Stimulated activated CD4-positive, alpha-beta T cell treated with anti-CD3 and anti-CD28 coated beads, Interleukin-15, amount 100 ng/mL, for 48 hours (primary cell): ENCODE measurements at regions not wholly inside any gene's neighbourhood (a gene's known extent, or its start where the extent isn't known, plus 50 kb on each side); places are given as distances from the start of the nearest gene placed in this dataset.

Experiments used
- DNase-seq, 2 donors: peaks; one replicate each; pipeline ENCODE4 v3.0.0-alpha.2; 2020; ENCODE audit warnings: low read depth in 2 of 2

DNA sequence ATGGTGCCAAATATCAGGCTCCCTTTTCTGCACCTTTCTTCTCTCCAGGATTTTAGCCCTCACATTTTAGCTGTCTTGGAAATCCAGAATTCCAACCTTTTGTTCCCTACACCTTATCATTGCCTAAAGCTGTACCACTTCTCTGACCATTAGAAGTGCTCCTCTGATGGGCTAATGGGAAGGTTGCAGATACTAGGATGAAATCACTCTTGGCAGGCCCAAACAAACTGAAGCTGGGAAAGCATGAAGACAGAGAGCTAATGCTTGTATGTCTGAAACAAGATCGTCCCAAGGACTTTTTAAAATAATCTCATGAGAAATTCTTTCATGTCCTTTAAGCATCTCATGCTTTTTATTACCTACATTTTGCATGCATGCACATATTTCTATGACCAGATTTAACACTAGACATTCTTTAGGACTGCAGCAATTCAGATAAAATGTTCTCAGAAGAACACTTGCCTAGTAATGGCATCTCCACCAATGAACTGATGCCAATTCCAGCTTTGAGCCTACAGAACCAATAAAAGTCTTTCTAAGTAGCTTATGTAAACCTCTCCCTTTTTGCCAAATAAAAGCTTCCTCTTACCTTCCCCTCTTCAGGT is 98.4 kb upstream of the OSR1 start:
- no peak for DNase-seq

DNA sequence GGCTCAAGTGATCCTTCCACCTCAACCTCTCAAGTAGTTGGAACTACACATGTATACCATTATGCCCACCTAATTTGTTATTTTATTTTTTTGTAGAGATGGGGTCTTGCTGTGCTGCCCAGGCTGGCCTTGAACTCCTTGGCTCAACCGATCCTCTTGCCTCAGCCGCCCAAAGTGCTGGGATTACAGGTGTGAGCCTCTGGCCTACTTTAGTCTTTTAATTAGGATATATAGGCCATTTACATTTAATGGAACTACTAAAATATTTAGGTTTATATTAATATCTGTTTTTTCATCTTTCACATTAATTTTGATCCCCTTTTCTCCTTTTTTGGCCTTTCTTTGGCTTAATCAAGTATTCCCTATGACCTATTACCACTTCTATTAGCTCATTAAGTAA is 95.7 kb upstream of the OSR1 start:
- DNase-seq: no peak

DNA sequence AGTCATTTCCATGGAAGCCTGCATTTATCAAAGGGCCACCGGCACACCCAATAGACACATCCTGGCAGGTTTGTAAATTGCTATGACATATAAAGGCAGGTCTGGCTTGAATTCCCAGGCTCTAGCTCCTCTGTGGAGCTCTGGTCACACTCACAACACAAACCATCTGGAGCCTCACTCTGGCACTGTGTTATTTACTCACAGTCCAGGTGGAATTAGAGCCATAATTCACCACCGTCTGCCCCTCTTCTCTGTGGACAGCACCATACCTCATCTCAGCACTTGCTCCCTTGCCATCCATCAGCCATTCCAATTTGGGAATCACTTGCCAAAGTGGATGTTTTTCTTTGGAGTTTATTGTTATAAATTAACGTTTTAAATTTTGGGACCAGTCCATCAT is 84.3 kb upstream of the OSR1 start:
- no peak for DNase-seq

DNA sequence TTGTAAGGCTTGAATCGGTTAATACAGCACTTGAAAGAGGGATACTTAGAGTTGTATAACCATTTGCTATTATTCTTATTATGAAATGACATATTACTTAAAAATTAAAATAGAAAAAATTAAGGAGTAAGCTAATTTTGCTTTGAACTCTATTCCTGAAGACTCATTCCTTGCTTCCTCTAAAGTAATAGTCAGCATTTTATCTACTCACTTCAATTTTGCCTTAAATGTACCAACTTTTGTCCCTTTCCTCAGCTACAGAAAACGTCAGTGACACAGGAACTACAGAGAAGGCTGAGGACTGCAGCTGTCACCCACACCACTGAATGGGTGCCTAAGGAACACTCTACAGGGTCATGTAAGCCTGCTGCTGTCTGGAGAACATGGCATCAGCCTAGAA is 80.7 kb upstream of the OSR1 start:
- no peak for DNase-seq

DNA sequence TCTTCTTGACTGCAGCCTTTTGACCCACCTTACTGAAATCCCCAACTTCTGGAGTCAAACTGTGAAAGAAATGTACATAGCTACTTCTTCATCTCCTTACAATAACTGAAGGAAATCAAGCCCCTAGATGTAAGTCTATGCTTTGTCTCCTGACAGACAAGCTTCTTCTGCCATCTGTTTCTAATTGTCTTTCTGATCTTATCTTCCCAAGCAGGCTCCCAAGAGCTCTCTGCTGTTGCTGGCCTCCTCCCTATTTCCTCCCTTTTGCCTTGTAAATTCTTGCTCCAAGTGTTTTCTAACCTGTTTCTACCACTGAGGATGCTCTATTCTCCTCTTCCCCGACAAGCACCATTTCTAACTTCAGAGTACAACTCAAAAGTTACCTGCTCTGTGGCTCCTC is 77.4 kb upstream of the OSR1 start:
- DNase-seq: no peak

DNA sequence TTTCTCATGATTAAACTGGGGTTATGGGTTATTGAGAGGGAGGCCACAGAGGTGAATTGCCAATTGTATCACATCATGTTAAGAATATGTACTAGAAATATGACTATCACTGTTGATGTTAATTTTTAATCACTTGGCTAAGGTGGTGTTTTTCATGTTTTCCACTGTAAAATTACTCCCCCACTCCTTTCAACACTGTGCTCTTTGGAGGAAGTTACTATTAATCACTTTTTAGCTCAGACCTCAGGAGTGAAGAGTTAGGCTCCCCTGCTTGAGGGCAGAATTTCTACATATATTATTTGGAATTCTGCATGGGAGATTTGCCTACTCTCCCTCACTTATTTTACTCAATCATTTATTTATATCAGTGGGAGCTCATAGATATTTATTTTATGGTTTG is 76.0 kb upstream of the OSR1 start:
- no peak for DNase-seq

DNA sequence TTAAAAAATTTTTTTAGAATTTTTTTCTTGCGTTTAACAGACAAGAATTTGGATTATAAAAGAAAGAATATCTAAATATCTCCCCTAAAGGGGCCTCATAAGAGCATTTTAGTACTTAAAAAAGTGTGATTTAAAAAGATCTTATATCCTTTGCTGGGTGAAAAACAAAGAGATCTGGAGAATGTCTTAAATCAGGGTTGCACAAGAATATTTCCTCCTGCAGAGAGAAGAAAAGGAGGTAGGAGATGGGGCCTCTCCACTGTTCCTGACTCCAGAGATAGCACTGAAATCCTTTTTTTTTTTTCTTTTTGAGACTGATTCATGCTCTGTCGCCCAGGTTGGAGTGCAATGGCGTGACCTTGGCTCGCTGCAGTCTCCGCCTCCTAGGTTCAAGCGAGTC is 68.5 kb upstream of the OSR1 start:
- DNase-seq: no peak

DNA sequence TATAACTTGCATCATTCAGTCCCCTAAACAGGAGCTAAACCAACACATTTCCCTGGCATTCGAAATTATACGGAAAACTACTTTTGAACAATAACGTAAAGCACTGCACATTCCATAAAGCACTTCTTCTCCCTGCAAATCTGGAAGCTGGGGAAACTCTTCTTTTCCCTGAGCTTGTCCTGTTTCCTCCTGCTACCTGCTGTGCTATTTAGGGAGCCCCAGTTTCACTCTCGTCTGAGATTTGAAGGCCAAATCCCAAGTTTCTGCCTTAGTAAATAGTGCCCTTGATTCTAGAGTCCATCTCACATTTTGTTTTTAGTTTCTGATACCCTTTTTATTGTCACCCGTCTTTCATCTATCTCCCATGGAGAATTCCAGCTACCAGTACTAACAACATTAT is 67.7 kb upstream of the OSR1 start:
- no peak for DNase-seq

DNA sequence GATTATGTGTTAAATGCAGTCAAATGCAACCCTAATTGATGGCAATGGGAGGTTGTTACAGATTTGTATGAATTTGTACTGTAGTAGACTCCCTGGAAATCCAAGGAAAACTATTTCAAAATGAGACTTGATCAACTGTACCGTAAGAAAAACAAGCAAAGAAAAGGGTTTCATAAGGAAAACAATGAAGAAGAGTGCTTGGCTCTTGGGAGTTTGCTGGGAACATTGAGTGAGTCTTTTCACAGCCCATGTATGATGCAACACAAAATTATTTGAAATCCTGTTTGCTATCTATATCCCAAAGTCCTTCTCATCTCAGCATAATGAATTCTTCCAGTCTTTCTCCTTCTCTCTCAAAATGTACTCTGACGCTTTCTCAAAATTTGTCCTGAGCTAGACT is 67.0 kb upstream of the OSR1 start:
- no peak for DNase-seq

DNA sequence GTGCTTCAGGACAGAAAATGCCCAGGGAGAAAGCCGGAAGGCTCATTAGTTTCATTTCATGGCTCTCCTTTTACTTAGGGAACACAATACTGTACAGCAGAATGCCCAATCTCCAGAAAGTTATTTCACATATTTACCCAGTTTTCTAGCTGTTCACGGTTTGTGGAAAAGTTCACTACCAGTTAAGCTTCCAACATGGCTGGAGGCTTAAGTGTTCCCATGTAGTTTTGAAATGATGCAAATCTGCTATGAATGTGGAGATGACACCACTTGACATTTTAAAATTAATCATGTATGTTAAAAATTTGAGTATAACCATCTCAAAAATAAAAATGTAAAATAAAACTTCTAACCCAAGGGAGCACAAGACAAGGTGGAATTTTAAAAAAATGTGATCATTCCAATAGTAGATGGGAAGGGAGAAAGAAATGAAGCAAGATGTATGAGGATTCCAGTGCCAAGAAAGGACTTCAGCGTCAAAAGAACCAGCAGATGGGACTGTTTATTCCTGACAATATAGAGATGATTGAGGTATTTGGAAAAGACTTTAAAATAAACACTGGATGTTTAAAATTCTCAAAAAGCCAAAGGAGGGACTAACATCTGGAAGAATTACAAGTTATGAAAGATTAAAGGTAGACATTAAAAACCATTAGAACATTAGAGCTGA is 60.9 kb upstream of the OSR1 start:
- no peak for DNase-seq

DNA sequence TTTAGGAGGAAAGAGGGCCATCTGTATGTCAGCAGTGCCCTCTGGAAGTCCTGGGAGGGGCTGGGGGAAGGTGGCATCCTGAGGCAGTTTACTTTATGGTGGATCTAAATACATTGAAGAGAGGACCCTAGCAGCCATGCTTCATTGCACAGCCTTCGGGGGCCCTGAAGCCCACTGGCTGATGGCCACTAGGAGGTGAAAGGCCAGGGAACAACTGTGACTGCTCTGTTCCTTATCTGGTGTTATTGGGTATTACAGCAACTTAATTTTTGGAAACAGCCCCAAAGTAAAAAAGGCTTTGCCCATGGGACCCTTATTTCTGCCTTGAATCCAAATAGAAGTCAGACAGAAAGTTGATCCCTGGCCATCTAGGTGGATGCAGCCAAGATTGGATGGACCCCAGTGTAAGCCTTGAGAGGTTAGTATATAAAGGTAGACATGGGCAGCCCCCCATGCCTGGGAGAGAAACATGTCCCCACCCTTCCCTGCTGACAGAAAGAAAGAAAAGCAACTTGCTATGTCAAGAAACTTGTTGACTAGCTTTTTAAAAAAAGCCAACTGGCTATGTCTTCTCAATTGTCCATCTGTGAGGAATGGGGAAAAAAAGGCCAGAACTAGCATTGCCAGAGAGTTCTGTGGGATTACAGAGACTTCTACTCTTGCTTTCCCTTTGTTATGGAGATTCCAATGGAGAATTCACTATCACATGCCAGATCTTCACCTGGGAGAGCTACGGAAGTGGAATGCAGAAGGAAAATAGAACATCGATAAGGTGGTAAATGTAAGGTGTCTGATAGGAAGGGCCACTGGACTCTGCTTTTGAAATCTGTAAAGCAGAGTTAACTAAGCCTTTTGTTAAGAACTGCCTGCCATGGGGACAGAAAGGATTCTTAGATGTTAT is 58.6 kb upstream of the OSR1 start:
- DNase-seq: no peak

DNA sequence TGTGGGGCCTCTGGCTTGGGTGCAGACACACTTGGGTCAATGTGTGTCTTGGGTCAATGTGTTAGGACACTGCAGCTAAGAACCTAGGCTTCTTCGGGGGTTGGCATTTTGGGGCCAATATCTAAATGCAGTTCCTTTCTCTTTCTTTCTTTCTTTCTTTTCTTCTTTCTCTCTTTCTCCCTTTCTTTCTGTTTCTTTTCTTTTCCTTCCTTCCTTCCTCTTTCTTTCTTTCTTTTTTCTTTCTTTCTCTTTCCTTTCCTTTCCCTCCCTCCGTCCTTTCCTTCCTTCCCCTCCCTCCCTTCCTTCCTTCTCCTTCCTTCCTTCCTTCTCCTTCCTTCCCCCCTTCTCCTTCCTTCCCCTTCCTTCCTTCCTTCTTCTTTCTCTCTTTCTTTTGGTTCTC is 57.7 kb upstream of the OSR1 start:
- no peak for DNase-seq

DNA sequence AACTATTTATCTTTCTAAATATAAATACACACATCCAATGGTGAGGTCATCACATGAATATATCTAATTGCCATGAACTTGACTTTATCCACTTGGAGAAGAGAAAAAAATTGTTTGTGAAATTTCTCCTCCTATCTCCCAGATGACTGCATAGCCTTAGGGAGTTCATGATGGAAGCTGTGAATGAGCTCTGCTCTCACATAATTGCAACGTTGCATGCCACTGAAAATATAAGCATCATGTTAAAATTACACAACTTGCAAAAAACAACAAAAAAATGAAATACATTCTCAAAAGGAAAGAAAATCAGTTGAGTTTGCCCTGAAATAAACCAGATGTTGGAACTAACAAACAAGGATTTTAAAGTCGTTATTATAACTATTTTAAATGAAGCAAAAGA is 50.6 kb upstream of the OSR1 start:
- DNase-seq: no peak

DNA sequence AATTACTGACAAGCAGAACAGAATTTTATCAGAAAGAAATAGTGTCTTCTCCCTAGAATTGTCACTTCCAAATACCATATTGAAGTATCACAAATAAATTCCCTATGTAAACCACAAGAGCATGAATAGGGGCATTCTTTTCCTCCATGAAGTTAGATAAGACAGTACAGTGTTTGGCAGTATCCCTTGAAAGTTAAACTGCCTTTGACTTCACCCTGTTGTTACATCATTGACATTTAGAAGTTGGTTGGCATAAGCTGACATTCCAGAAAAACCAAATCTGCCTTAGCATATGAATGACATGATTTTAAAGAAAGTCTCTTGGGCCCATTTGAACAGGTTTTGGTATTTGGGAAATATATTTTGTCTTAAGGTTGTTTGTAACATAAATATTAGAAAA is 50.2 kb upstream of the OSR1 start:
- DNase-seq: no peak
